ENCODE measurements at regions not wholly inside any gene's neighbourhood (a gene's known extent, or its start where the extent isn't known, plus 50 kb on each side); places are given as distances from the start of the nearest gene placed in this dataset.

GRCh38 chr18:60925892-60926291, 407.3 kb upstream of the CDH20 start:
- FAIRE-seq (no peak), DNase-seq (ENCODE audit: low read depth) (no peak)
- no peak overlapping the region for H3K4me3 Mint-ChIP-seq (ENCODE audit: unreplicated experiment)
- no peaks in the 10 kb centered on the region for H3K36me3 Mint-ChIP-seq (ENCODE audit: low read depth, unreplicated experiment)
- no peak overlapping the region for H3K4me3 ChIP-seq (ENCODE audit: insufficient read depth, low read depth, low read length)
- no peak overlapping the region for H2AFZ ChIP-seq (ENCODE audit: low read depth, low read length)
- H3K4me1 Mint-ChIP-seq (ENCODE audit: low read depth, unreplicated experiment), result no peaks in the 10 kb centered on the region
- no peak overlapping the region for H3K9ac ChIP-seq (ENCODE audit: low read length)
- H3K27ac Mint-ChIP-seq (ENCODE audit: unreplicated experiment), result no peak overlapping the region
- no peaks in the 10 kb centered on the region for H3K79me2 ChIP-seq (ENCODE audit: insufficient read depth, low read length)
- H3K4me1 ChIP-seq (ENCODE audit: insufficient read depth, low read length), result no peaks in the 10 kb centered on the region
- no peaks in the 10 kb centered on the region for H4K20me1 ChIP-seq (ENCODE audit: insufficient read depth, low read length)
- no peaks in the 10 kb centered on the region for H3K27me3 Mint-ChIP-seq (ENCODE audit: low read depth, unreplicated experiment)
- no peaks in the 10 kb centered on the region for H3K9me3 ChIP-seq (ENCODE audit: insufficient read depth, low read depth, low read length)
- H3K9me3 Mint-ChIP-seq (ENCODE audit: unreplicated experiment), result no peaks in the 10 kb centered on the region
- no peaks in the 10 kb centered on the region for H3K27me3 ChIP-seq (ENCODE audit: insufficient read depth, low read length)
- no peaks in the 10 kb centered on the region for H3K36me3 ChIP-seq (ENCODE audit: insufficient read depth, low read length)
- no peak overlapping the region for H3K27ac ChIP-seq (ENCODE audit: low read depth, low read length)
- TF ChIP-seq CTCF (IDR thresholded peaks at IDR 0.05; ENCODE audit: insufficient read depth, low read depth, low read length) (no peak), EZH2 (IDR thresholded peaks at IDR 0.05; ENCODE audit: insufficient read depth, low read length) (no peak)
- no peak overlapping the region for H3K4me2 ChIP-seq (ENCODE audit: low read length)

- Histone ChIP-seq H3K9me3 (ENCODE audit: insufficient read depth, low read depth, low read length) (no peaks in the 10 kb centered on the region), H3K9ac (ENCODE audit: low read length) (no peak overlapping the region), H4K20me1 (ENCODE audit: insufficient read depth, low read length) (no peaks in the 10 kb centered on the region), H3K27me3 (ENCODE audit: insufficient read depth, low read length) (no peaks in the 10 kb centered on the region), H3K36me3 (ENCODE audit: insufficient read depth, low read length) (no peaks in the 10 kb centered on the region), H3K4me1 (ENCODE audit: insufficient read depth, low read length) (no peaks in the 10 kb centered on the region), H3K79me2 (ENCODE audit: insufficient read depth, low read length) (no peaks in the 10 kb centered on the region), H3K4me2 (ENCODE audit: low read length) (no peak overlapping the region), H3K27ac (ENCODE audit: low read depth, low read length) (no peak overlapping the region), H3K4me3 (ENCODE audit: insufficient read depth, low read depth, low read length) (no peak overlapping the region), H2AFZ (ENCODE audit: low read depth, low read length) (no peak overlapping the region)
- no peaks in the 10 kb centered on the region for H3K27me3 Mint-ChIP-seq (ENCODE audit: low read depth, unreplicated experiment)
- no peak overlapping the region for H3K4me3 Mint-ChIP-seq (ENCODE audit: unreplicated experiment)
- H3K9me3 Mint-ChIP-seq (ENCODE audit: unreplicated experiment), result no peaks in the 10 kb centered on the region
- no peak overlapping the region for H3K27ac Mint-ChIP-seq (ENCODE audit: unreplicated experiment)
- no peak for FAIRE-seq
- TF ChIP-seq CTCF (IDR thresholded peaks at IDR 0.05; ENCODE audit: insufficient read depth, low read depth, low read length) (no peak), EZH2 (IDR thresholded peaks at IDR 0.05; ENCODE audit: insufficient read depth, low read length) (no peak)
- H3K36me3 Mint-ChIP-seq (ENCODE audit: low read depth, unreplicated experiment), result no peaks in the 10 kb centered on the region
- no peak for DNase-seq (ENCODE audit: low read depth)
- no peaks in the 10 kb centered on the region for H3K4me1 Mint-ChIP-seq (ENCODE audit: low read depth, unreplicated experiment)
Observed at GRCh38 chr18:60929966-60930365, 403.3 kb upstream of the CDH20 start.

- no peaks in the 10 kb centered on the region for H4K20me1 ChIP-seq (ENCODE audit: insufficient read depth, low read length)
- no peaks in the 10 kb centered on the region for H3K79me2 ChIP-seq (ENCODE audit: insufficient read depth, low read length)
- H2AFZ ChIP-seq (ENCODE audit: low read depth, low read length), result no peak overlapping the region
- Mint-ChIP-seq H3K27me3 (ENCODE audit: low read depth, unreplicated experiment) (no peaks in the 10 kb centered on the region), H3K36me3 (ENCODE audit: low read depth, unreplicated experiment) (no peaks in the 10 kb centered on the region), H3K4me3 (ENCODE audit: unreplicated experiment) (no peak overlapping the region), H3K4me1 (ENCODE audit: low read depth, unreplicated experiment) (no peaks in the 10 kb centered on the region), H3K9me3 (ENCODE audit: unreplicated experiment) (no peaks in the 10 kb centered on the region), H3K27ac (ENCODE audit: unreplicated experiment) (no peak overlapping the region)
- no peak overlapping the region for H3K9ac ChIP-seq (ENCODE audit: low read length)
- no peaks in the 10 kb centered on the region for H3K27me3 ChIP-seq (ENCODE audit: insufficient read depth, low read length)
- no peak overlapping the region for H3K4me2 ChIP-seq (ENCODE audit: low read length)
- DNase-seq (ENCODE audit: low read depth) (peak; percentile 53), FAIRE-seq (no peak)
- H3K4me1 ChIP-seq (ENCODE audit: insufficient read depth, low read length), result no peaks in the 10 kb centered on the region
- no peak overlapping the region for H3K4me3 ChIP-seq (ENCODE audit: insufficient read depth, low read depth, low read length)
- no peaks in the 10 kb centered on the region for H3K9me3 ChIP-seq (ENCODE audit: insufficient read depth, low read depth, low read length)
- no peak for TF ChIP-seq CTCF (IDR thresholded peaks at IDR 0.05; ENCODE audit: insufficient read depth, low read depth, low read length)
- no peak for TF ChIP-seq EZH2 (IDR thresholded peaks at IDR 0.05; ENCODE audit: insufficient read depth, low read length)
- no peaks in the 10 kb centered on the region for H3K36me3 ChIP-seq (ENCODE audit: insufficient read depth, low read length)
- H3K27ac ChIP-seq (ENCODE audit: low read depth, low read length), result no peak overlapping the region
Observed at GRCh38 chr18:60935041-60935910, 398.0 kb upstream of the CDH20 start.

Data from astrocyte (in vitro differentiated cells and primary cell).